ENCODE measurements at regions not wholly inside any gene's neighbourhood (a gene's known extent, or its start where the extent isn't known, plus 50 kb on each side); places are given as distances from the start of the nearest gene placed in this dataset.

GRCh38 chr5:129174480-129174879 lies 79.9 kb downstream of the ISOC1 start:
- no peak for TF ChIP-seq CTCF (tag by site-specific recombination; IDR thresholded peaks at IDR 0.05)
- TF ChIP-seq ZNF26 (tag by site-specific recombination; IDR thresholded peaks at IDR 0.05): no peak
- TF ChIP-seq ZNF558 (tag by site-specific recombination; IDR thresholded peaks at IDR 0.05): no peak
- no peak for TF ChIP-seq ZNF274 (IDR thresholded peaks at IDR 0.05; ENCODE audit: low read length)
- no peak for TF ChIP-seq ZNF274 (tag by site-specific recombination; IDR thresholded peaks at IDR 0.05; ENCODE audit: borderline replicate concordance)
- TF ChIP-seq ZNF280C (tag by site-specific recombination; IDR thresholded peaks at IDR 0.05): no peak

Measured in HEK293 (cell line).